WERI-Rb-1 (cell line): ENCODE measurements at regions not wholly inside any gene's neighbourhood (a gene's known extent, or its start where the extent isn't known, plus 50 kb on each side); places are given as distances from the start of the nearest gene placed in this dataset.

Experiments
- DNase-seq: peaks from one replicate; pipeline ENCODE4 v3.0.0-alpha.2; 2020
- H3K27ac ChIP-seq: fragments of 250-450 bp; sonication (Bioruptor Pico); 2 replicates; pipeline ENCODE4 v1.5.1; 2020; ENCODE audit warnings: mild to moderate bottlenecking, moderate library complexity
- H3K27me3 ChIP-seq: fragments of 250-450 bp; sonication (Bioruptor Pico); 2 replicates; pipeline ENCODE4 v1.5.1; 2021; ENCODE audit warnings: mild to moderate bottlenecking, low read depth, moderate library complexity; ENCODE audit not compliant: insufficient read depth, severe bottlenecking
- H3K36me3 ChIP-seq: fragments of 250-450 bp; sonication (Bioruptor Pico); 2 replicates; pipeline ENCODE4 v1.5.1; 2020; ENCODE audit warnings: mild to moderate bottlenecking, moderate library complexity
- H3K4me3 ChIP-seq: 2 replicates; pipeline ENCODE4 v1.5.1; 2011; ENCODE audit warnings: low read depth, mild to moderate bottlenecking, control low read depth, low read length
- H3K9me3 ChIP-seq: fragments of 250-450 bp; sonication (Bioruptor Pico); 2 replicates; pipeline ENCODE4 v1.5.1; 2021; ENCODE audit warnings: mild to moderate bottlenecking, moderate library complexity; ENCODE audit not compliant: severe bottlenecking
- TF ChIP-seq, protein P1 (sequence below): IDR thresholded peaks from 2 replicates; pipeline ENCODE4 v1.5.1; 2011; ENCODE audit warnings: low read depth, mild to moderate bottlenecking, control low read depth, inconsistent platforms, low read length

DNA sequence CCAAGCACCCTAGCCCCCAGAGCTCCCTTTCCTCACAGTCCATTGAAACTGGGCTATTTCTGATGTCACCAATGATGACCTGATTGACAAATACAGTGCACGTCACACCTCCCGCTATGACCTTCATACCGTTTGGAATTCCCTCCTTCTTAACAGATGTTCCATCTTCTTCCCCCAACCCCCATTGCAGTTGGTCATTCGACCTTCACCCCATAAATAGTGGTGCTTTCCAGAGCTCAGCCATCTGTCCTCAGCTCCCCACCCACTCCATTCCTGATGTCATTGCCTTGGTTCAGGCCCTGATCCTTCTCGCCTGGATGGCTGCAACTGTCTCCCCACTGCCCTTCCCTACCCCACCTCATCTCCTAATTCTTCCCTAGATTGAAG, 198.5 kb downstream of the SOD2 start:
- Histone ChIP-seq H3K9me3 (peaks cover 3% of the 10 kb centered on the region), H3K27me3 (peaks cover 32% of the 10 kb centered on the region), H3K36me3 (no peaks in the 10 kb centered on the region), H3K27ac (no peak overlapping the region), H3K4me3 (no peak overlapping the region)
- DNase-seq = no peak
- TF ChIP-seq, protein P1, sequence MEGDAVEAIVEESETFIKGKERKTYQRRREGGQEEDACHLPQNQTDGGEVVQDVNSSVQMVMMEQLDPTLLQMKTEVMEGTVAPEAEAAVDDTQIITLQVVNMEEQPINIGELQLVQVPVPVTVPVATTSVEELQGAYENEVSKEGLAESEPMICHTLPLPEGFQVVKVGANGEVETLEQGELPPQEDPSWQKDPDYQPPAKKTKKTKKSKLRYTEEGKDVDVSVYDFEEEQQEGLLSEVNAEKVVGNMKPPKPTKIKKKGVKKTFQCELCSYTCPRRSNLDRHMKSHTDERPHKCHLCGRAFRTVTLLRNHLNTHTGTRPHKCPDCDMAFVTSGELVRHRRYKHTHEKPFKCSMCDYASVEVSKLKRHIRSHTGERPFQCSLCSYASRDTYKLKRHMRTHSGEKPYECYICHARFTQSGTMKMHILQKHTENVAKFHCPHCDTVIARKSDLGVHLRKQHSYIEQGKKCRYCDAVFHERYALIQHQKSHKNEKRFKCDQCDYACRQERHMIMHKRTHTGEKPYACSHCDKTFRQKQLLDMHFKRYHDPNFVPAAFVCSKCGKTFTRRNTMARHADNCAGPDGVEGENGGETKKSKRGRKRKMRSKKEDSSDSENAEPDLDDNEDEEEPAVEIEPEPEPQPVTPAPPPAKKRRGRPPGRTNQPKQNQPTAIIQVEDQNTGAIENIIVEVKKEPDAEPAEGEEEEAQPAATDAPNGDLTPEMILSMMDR = no peak

DNA sequence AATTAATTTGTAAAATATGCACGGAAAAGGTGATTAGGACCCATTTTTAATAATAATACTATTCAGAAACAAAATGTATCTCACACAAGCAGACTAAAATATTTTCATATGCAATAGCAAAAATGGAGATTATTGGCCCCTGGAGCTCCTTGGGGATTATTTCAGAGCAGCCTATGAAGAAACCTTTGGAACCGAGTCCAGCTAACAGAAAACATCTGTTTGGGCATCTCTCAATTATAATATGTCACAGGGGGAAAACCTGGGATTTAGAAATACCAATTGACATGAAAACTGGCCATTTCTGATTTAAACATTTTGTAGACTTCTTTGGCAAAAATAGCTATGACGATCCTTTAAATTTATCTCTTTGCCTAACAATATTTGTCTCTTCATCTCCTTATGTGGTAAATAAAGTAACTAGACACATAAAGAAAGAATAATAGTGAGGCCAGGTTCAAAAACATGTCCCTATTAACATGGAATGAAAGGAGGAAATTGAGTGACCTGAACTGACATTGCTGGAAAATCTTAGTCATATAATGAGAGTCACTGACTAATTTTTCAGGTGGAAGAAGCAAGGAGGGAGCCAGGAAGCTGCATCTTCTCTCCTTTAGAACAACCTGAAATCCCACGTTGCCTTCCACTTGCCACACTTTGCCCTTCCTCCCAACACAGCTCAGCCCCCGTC, 199.0 kb downstream of the SOD2 start:
- Histone ChIP-seq H3K4me3 (no peak overlapping the region), H3K27ac (no peak overlapping the region), H3K36me3 (no peaks in the 10 kb centered on the region), H3K27me3 (peaks cover 37% of the 10 kb centered on the region), H3K9me3 (peaks cover 3% of the 10 kb centered on the region)
- TF ChIP-seq, protein P1 = no peak
- DNase-seq = no peak

DNA sequence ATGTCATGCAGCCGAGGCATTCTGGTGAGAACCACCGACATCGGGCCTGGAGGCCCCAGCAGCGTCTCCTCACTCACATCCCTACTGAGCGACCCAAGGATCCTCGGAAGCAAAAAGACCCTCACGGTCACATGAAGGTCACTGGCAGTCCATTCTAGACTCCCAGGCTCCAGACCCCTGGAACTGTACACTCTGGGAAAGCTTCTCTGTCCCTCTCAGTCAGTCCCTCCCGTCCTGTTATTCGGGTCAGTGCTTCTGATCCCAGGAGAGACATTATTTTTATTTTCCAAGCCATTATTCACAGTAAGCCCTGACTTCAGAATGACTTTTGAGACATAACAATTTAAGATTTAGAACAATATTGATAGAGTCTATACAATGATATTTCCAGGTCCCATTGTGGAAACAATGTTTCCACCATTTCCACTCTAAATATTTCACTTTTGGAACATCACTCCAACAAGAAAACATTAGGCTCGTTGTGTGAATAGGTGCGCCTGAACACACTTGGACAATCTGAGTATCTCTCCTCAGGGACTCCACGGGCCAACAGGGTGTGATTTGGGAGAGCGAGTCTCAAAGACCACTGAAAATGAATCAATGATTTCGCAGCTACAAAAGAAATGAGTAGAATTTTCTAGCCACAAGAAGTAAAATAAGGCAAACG, 199.7 kb downstream of the SOD2 start:
- H3K27me3 ChIP-seq = peaks cover 40% of the 10 kb centered on the region
- H3K9me3 ChIP-seq = peaks cover under 1% of the 10 kb centered on the region
- TF ChIP-seq, protein P1 = no peak
- DNase-seq = no peak
- no peak overlapping the region for H3K27ac ChIP-seq
- H3K4me3 ChIP-seq = no peak overlapping the region
- H3K36me3 ChIP-seq = no peaks in the 10 kb centered on the region

DNA sequence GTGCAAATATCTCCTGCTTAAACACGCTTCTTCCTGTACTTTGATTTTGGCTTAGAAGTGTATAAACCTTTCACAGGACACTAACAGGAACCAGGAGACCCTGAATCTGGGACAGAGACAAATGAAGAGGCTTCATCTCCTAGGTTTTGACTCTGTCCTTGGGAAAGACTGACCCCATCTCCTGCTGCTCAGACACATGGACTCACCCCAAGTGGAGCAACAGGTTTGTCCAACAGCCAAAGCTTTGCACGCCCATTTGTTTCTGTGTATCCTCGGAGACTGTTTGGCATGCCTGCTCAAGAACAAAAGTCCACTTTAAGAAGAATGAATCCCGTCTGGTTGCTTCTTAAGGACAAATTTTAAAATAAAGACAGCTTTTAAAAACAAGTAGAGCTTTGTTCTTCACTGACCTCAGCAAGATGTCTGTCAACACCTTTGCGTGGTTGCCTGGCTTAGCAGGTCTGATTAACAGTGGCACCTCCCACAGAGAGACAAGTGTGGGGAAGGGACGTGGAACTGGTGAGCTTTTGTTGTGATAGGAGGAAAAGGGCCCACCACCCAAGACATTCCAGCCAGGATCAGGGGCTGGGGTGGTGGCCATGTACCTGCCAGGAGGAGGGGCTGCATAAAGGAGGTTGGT, 202.6 kb downstream of the SOD2 start:
- no peak for DNase-seq

DNA sequence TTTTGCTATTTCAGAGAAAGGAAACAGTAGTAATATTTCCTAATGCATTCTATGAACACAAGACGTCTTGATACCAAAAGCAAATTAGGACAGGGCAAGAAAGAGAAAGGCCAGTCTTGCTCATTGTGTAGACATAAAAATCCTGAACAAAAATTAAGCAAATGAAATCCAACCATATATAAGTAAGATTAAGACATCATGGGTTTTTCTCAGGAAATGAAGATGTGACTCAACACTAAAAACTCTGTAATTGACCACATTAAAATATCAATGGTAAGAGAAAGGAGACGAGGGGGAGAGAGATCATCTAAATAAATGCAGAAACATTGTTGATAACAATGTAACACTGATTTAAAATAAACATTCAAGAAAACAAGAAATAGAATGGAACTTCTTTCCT, 205.4 kb downstream of the SOD2 start:
- H3K9me3 ChIP-seq = no peaks in the 10 kb centered on the region
- no peak for DNase-seq
- TF ChIP-seq, protein P1 = no peak
- H3K36me3 ChIP-seq = no peaks in the 10 kb centered on the region
- H3K4me3 ChIP-seq = no peak overlapping the region
- peaks cover 55% of the 10 kb centered on the region for H3K27me3 ChIP-seq
- H3K27ac ChIP-seq = no peak overlapping the region

More for the DNA sequence above, 202.6 kb downstream of the SOD2 start:
- peaks cover 47% of the 10 kb centered on the region for H3K27me3 ChIP-seq
- TF ChIP-seq, protein P1 = no peak
- no peak overlapping the region for H3K4me3 ChIP-seq
- H3K27ac ChIP-seq = no peak overlapping the region
- H3K9me3 ChIP-seq = no peaks in the 10 kb centered on the region
- no peaks in the 10 kb centered on the region for H3K36me3 ChIP-seq
